ENCODE measurements at regions not wholly inside any gene's neighbourhood (a gene's known extent, or its start where the extent isn't known, plus 50 kb on each side); places are given as distances from the start of the nearest gene placed in this dataset.

DNA sequence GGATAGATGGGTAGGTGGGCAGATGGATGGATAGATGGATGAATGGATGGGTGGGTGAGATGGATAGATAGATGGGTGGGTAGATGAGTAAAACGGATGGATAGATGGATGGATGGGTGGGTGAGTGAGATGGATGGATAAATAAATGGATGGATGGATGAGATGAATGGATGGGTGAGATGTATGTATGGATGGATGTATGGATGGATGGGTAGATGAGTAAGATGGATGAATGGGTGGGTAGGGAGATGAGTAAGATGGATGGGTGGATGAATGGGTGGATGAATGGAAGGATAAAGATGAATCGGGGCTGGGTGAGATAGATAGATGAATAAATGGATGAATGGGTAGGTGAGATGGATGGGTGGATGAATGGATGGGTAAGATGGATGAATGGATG, 210.1 kb downstream of the TFAP2C start:
- no peaks in the 10 kb centered on the region for H3K79me2 ChIP-seq (ENCODE audit: insufficient read depth, low read length)
- no TSS peak for BruUV-seq (replicated peaks)
- ChIA-PET POLR2A (no interaction called here), RAD21 (ENCODE audit: low non-redundant PET in 1 of 2, low total read pairs in 2 of 2, uncharacterized antibody in 2 of 2, unreplicated experiment in 2 of 2) (no interaction called here), CTCF (no interaction called here)
- H3K27ac ChIP-seq (ENCODE audit: low read depth, low read length), result no peak overlapping the region
- H3K4me3 ChIP-seq (replicated peaks in 1 of 2; ENCODE audit: low read depth in 1 of 2, low read length in 2 of 2), result no peak overlapping the region
- H3K9me3 ChIP-seq (ENCODE audit: control insufficient read depth in 1 of 2, insufficient read depth in 1 of 2, low read depth in 1 of 2, low read length in 2 of 2), result no peaks in the 10 kb centered on the region
- H2AFZ ChIP-seq (ENCODE audit: low read depth, low read length, poor library complexity, severe bottlenecking), result no peak overlapping the region
- no peak for TF ChIP-seq TCF7L2 (IDR thresholded peaks at IDR 0.05; ENCODE audit: borderline replicate concordance, extremely low read depth, insufficient read depth, insufficient read length)
- TF ChIP-seq ZNF274 (IDR thresholded peaks at IDR 0.05; ENCODE audit: low read depth, low read length), result no peak
- no peak for TF ChIP-seq YY1 (IDR thresholded peaks at IDR 0.05; ENCODE audit: extremely low read depth, insufficient replicate concordance, low read depth, low read length)
- no peak for TF ChIP-seq CEBPB (IDR thresholded peaks at IDR 0.05; ENCODE audit: low read depth)
- no peak for TF ChIP-seq SP1 (IDR thresholded peaks at IDR 0.05; ENCODE audit: low read depth)
- TF ChIP-seq, protein P1, sequence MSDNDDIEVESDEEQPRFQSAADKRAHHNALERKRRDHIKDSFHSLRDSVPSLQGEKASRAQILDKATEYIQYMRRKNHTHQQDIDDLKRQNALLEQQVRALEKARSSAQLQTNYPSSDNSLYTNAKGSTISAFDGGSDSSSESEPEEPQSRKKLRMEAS (IDR thresholded peaks at IDR 0.05), result no peak
- no peak for TF ChIP-seq ELF1 (IDR thresholded peaks at IDR 0.05; ENCODE audit: borderline replicate concordance, low read depth)
- TF ChIP-seq JUND (IDR thresholded peaks at IDR 0.05), result no peak
- TF ChIP-seq POLR2AphosphoS5 (IDR thresholded peaks at IDR 0.05; ENCODE audit: low read depth, low read length), result no peak
- TF ChIP-seq EGR1 (IDR thresholded peaks at IDR 0.05; ENCODE audit: low read depth), result no peak
- H3K9ac ChIP-seq (ENCODE audit: low read length), result no peak overlapping the region
- peaks cover 47% of the 10 kb centered on the region for H3K27me3 ChIP-seq (ENCODE audit: insufficient read depth, low read length)
- H3K36me3 ChIP-seq (ENCODE audit: control insufficient read depth in 1 of 2, insufficient read depth in 2 of 2, low read length in 2 of 2), result no peaks in the 10 kb centered on the region
- peaks cover 0 to 6% of the 10 kb centered on the region in 2 experiments; a peak in 1 of 4 replicates for H3K4me1 ChIP-seq (ENCODE audit: control insufficient read depth in 1 of 2, insufficient read depth in 2 of 2, low read length in 2 of 2)
- intact Hi-C loops (cut with micrococcal nuclease), result no loop called here
- H3K9me2 ChIP-seq (ENCODE audit: insufficient read depth), result no peaks in the 10 kb centered on the region
- H4K20me1 ChIP-seq (ENCODE audit: insufficient read depth), result no peaks in the 10 kb centered on the region
- no peak overlapping the region for H3K4me2 ChIP-seq (ENCODE audit: low read length)
- DNase-seq (ENCODE audit: low read depth, low spot score) (no peak), ATAC-seq (no peak)

DNA sequence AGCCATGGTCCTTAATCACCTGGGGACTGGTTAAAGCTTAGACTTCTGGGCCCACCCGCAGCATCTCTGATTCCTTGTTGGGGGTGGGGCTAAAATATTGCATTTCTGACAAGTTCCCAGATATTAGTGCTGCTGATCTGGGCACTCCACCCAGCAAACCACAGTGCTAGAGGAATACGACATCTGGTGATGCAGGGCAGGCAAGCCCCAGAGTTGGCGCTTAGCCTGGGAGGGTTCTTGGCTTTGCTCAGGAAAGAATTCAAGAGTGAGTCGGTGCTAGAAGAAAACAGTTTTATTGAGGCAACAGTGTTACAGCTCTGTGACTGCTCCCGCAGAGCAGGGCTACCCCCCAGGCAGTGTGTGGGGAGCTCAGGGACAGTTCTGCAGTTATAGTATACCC, 210.7 kb downstream of the TFAP2C start:
- intact Hi-C loops (cut with micrococcal nuclease), result no loop called here
- ATAC-seq, result no peak
- TF ChIP-seq ZFX (IDR thresholded peaks at IDR 0.05), result no peak
- TF ChIP-seq POLR2AphosphoS5 (IDR thresholded peaks at IDR 0.05; ENCODE audit: low read depth, low read length), result no peak
- no peak for TF ChIP-seq POLR2A (IDR thresholded peaks at IDR 0.05; ENCODE audit: borderline replicate concordance, extremely low read depth, insufficient read depth, insufficient read length)
- TF ChIP-seq FOSL1 (IDR thresholded peaks at IDR 0.05; ENCODE audit: low read depth), result no peak
- TF ChIP-seq SRF (IDR thresholded peaks at IDR 0.05; ENCODE audit: low read depth), result no peak
- TF ChIP-seq JUND (IDR thresholded peaks at IDR 0.05), result no peak
- no peak for TF ChIP-seq CBX3 (IDR thresholded peaks at IDR 0.05; ENCODE audit: low read depth)
- TF ChIP-seq ELF1 (IDR thresholded peaks at IDR 0.05; ENCODE audit: borderline replicate concordance, low read depth), result no peak
- TF ChIP-seq EZH2 (IDR thresholded peaks at IDR 0.05), result no peak
- TF ChIP-seq, protein P2, sequence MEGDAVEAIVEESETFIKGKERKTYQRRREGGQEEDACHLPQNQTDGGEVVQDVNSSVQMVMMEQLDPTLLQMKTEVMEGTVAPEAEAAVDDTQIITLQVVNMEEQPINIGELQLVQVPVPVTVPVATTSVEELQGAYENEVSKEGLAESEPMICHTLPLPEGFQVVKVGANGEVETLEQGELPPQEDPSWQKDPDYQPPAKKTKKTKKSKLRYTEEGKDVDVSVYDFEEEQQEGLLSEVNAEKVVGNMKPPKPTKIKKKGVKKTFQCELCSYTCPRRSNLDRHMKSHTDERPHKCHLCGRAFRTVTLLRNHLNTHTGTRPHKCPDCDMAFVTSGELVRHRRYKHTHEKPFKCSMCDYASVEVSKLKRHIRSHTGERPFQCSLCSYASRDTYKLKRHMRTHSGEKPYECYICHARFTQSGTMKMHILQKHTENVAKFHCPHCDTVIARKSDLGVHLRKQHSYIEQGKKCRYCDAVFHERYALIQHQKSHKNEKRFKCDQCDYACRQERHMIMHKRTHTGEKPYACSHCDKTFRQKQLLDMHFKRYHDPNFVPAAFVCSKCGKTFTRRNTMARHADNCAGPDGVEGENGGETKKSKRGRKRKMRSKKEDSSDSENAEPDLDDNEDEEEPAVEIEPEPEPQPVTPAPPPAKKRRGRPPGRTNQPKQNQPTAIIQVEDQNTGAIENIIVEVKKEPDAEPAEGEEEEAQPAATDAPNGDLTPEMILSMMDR (IDR thresholded peaks at IDR 0.05 in 2 of 3, conservative IDR thresholded peaks at IDR 0.05 in 1 of 3; ENCODE audit: borderline replicate concordance in 1 of 3, insufficient read depth in 1 of 3, low read depth in 2 of 3, low read length in 2 of 3), result no peak
- TF ChIP-seq ZNF274 (IDR thresholded peaks at IDR 0.05; ENCODE audit: low read depth, low read length), result no peak
- TF ChIP-seq, protein P3, sequence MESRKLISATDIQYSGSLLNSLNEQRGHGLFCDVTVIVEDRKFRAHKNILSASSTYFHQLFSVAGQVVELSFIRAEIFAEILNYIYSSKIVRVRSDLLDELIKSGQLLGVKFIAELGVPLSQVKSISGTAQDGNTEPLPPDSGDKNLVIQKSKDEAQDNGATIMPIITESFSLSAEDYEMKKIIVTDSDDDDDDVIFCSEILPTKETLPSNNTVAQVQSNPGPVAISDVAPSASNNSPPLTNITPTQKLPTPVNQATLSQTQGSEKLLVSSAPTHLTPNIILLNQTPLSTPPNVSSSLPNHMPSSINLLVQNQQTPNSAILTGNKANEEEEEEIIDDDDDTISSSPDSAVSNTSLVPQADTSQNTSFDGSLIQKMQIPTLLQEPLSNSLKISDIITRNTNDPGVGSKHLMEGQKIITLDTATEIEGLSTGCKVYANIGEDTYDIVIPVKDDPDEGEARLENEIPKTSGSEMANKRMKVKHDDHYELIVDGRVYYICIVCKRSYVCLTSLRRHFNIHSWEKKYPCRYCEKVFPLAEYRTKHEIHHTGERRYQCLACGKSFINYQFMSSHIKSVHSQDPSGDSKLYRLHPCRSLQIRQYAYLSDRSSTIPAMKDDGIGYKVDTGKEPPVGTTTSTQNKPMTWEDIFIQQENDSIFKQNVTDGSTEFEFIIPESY (IDR thresholded peaks at IDR 0.05; ENCODE audit: extremely low read depth, insufficient replicate concordance, low read length), result no peak
- TF ChIP-seq SP1 (IDR thresholded peaks at IDR 0.05; ENCODE audit: low read depth), result no peak
- TF ChIP-seq, protein P4, sequence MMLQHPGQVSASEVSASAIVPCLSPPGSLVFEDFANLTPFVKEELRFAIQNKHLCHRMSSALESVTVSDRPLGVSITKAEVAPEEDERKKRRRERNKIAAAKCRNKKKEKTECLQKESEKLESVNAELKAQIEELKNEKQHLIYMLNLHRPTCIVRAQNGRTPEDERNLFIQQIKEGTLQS (IDR thresholded peaks at IDR 0.05), result no peak

More for the DNA sequence above, 210.7 kb downstream of the TFAP2C start:
- H3K4me3 ChIP-seq (replicated peaks in 1 of 2; ENCODE audit: low read depth in 1 of 2, low read length in 2 of 2), result no peak overlapping the region
- ChIA-PET CTCF (no interaction called here), POLR2A (no interaction called here), RAD21 (ENCODE audit: low non-redundant PET in 1 of 2, low total read pairs in 2 of 2, uncharacterized antibody in 2 of 2, unreplicated experiment in 2 of 2) (no interaction called here)
- H3K79me2 ChIP-seq (ENCODE audit: insufficient read depth, low read length), result no peaks in the 10 kb centered on the region
- no peaks in the 10 kb centered on the region for H4K20me1 ChIP-seq (ENCODE audit: insufficient read depth)
- DNase-seq (ENCODE audit: low read depth, low spot score), result no peak
- peaks cover 41% of the 10 kb centered on the region for H3K27me3 ChIP-seq (ENCODE audit: insufficient read depth, low read length)
- no peak overlapping the region for H3K9ac ChIP-seq (ENCODE audit: low read length)
- H2AFZ ChIP-seq (ENCODE audit: low read depth, low read length, poor library complexity, severe bottlenecking), result no peak overlapping the region
- H3K36me3 ChIP-seq (ENCODE audit: control insufficient read depth in 1 of 2, insufficient read depth in 2 of 2, low read length in 2 of 2), result no peaks in the 10 kb centered on the region
- no peak overlapping the region for H3K27ac ChIP-seq (ENCODE audit: low read depth, low read length)
- H3K9me2 ChIP-seq (ENCODE audit: insufficient read depth), result no peaks in the 10 kb centered on the region
- BruUV-seq (replicated peaks), result no TSS peak
- H3K4me2 ChIP-seq (ENCODE audit: low read length), result no peak overlapping the region
- no peaks in the 10 kb centered on the region for H3K9me3 ChIP-seq (ENCODE audit: control insufficient read depth in 1 of 2, insufficient read depth in 1 of 2, low read depth in 1 of 2, low read length in 2 of 2)
- peaks cover 0 to 6% of the 10 kb centered on the region in 2 experiments; a peak in 1 of 4 replicates for H3K4me1 ChIP-seq (ENCODE audit: control insufficient read depth in 1 of 2, insufficient read depth in 2 of 2, low read length in 2 of 2)
